NCI-H774 (cell line): ENCODE measurements at regions not wholly inside any gene's neighbourhood (a gene's known extent, or its start where the extent isn't known, plus 50 kb on each side); places are given as distances from the start of the nearest gene placed in this dataset.
"Not testable (repeated sequence)": the region's sequence is repeated elsewhere in the genome, so short reads cannot be mapped to it uniquely, and the experiment has no call there.

Experiments
- DNase-seq: peaks from one replicate; lab custom pipeline; 2025; lab: John Stamatoyannopoulos, UW

DNA sequence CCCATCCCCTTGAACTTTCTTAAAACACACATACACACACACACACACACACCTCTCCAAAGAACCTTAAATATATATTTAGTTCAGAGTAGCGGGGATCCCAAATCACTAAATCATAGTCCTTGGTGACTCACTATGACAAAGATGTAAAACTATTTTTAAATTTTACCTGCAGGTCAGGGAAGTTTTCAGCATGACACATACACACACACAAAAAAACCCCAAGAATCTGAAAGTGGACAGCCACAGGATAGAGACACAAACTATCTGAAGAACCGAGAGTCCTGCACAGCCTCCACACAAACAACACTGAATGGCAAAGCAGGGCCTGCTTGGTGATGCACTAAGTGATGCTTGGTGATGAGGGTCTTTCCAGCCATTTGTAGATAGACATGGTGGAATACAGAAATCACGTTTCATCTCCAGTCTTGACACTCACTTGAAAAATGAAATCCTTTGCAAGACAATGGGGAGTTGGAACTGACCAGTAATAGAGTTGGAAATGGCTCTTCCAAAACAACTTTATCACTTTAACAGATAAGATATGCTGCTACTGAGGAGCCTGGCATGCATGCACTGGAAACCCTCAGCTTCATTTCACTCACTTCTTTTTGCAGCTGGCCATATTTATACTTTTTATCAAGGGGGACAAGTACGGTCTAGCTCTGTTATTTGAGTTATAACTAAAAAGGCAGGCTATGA, 307.3 kb downstream of the RAPGEF2 start:
- no peak for DNase-seq

- DNase-seq, result no peak
These were observed 308.0 kb downstream of the RAPGEF2 start for GRCh38 chr4:159410891-159411290.

- no peak for DNase-seq
These were observed 310.5 kb downstream of the RAPGEF2 start for GRCh38 chr4:159413306-159413943.

- no peak for DNase-seq
These were observed 311.4 kb downstream of the RAPGEF2 start for GRCh38 chr4:159414305-159414704.

DNA sequence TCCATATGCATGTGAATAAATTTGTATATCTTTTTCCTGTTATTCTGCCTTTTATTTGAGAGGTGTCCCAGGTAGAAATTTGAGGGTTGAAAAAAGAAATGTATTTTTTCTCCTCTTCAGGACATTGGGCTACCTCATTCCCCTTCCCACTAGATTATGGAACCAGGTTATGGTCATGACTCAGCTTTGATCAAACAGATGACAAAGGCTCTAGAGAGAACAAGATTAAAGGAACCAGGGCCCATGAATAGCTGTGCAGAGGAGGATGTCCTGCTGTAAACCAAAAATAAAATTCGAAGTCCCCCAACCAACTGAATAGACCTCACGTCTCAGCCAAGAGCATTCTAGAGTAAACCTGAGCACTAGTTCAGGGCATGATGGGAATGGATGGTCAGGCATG, 313.2 kb downstream of the RAPGEF2 start:
- DNase-seq, result no peak

- DNase-seq, result no peak
These were observed 314.1 kb downstream of the RAPGEF2 start for GRCh38 chr4:159416996-159417395.

DNA sequence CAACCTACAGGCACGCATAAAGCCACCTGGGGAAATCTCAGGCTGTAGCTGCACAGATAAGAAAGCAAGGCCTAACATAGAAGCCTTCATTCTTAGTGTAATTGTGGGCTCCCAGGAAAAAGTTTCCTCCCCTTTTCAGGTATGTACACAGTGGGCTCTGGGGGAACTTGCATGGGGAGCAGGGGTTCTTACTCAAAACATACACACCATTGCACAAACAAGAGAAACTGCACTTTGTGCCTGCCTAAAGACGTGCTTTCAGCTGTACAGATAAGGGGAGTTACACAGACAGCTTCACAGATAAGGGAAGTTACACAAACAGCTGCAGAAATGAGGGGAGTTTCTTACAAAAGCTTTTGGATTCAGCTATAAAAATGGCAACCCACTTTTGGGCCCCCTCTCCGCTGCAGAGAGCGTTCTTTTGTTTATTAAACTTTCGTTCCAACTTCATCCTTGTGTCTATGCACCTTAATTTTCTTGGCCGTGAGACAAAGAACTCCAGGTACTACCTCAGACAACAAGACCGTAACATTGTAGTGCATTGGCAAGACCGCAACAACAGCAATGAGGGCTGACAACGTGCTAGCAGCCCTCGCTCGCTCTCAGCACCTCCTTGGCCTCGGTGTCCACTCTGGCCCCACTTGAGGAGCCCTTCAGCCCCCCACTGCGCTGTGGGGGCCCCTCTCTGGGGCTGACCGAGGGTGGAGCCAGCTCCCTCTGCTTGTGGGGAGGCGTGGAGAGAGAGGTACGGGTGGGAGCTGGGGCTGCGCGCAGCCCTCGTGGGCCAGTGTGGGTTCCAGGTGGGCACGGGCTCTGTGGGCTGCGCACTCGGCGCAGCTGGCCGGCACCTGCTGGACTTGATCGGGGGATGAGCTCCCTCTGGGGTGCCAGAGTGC, 317.5 kb downstream of the RAPGEF2 start:
- DNase-seq, result no peak

DNA sequence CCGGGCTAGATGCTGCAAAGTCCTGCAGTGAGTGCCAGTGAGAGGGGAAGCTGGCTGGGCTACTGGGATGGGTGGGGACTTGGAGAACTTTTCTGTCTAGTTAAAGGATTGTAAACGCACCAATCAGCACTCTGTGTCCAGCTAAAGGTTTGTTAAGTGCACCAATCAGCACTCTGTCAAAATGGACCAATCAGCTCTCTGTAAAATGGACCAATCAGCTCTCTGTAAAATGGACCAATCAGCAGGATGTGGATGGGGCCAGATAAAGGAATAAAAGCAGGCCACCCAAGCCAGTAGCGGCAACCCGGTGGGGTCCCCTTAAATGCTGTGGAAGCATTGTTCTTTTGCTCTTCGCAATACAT, 318.2 kb downstream of the RAPGEF2 start:
- DNase-seq, result not testable (repeated sequence)

GRCh38 chr4:159422019-159422418, 319.1 kb downstream of the RAPGEF2 start:
- DNase-seq, result no peak

DNA sequence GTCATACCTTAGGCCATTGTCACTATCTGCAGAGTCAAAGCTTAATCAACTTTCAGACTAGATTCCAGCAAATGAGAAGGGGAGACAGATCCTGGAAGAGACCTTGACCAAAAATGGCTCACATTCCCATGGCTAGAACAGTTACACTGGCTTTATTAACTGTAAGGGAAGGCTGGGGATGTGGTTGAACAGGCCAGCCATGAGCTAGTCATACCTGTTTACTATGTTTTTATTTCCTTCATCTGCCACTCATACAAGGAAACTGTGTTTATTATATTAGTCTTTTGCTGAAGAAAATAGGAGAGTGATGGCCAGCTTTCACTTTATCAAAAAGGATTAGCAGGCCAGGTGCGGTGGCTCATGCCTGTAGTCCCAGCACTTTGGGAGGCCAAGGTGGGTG, 319.7 kb downstream of the RAPGEF2 start:
- no peak for DNase-seq

- no peak for DNase-seq
These were observed 322.9 kb downstream of the RAPGEF2 start for GRCh38 chr4:159425737-159426305.

GRCh38 chr4:159428293-159428692, 325.4 kb downstream of the RAPGEF2 start:
- no peak for DNase-seq

DNA sequence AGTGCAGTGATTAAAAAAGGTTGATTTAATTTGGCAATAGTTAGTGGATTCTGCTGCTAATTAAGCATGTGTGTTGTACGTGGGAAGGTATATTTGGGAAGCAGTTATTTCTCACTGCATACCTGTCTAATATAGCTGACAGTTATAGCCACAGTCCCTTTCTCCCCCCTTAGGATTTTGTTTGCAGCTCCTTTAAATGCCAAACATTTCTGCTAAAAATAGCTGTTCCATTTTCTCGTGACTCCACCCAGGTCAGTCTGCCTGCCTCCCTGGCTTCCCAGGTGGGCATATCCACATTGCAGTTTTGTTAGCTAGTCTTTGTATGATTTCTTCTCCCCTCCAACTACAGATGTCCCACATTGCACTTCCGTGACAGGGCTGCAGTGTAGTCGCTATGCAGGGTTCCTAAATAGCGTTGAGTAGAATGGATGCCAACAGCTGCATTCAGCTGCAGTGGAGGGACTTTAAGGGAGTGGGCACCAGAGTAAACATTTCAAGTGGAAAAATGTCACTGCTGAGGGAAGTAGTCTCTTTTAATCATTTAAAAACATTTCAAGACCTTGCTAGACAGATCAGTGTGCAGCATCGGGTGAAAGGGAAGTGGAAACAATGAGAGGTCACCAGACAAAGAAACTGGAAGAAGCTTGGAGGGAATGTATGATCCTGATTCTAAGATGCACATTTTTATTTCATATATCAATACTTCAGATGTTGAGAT, 326.3 kb downstream of the RAPGEF2 start:
- DNase-seq, result no peak

- DNase-seq, result no peak
These were observed 326.8 kb downstream of the RAPGEF2 start for GRCh38 chr4:159429693-159430035.

DNA sequence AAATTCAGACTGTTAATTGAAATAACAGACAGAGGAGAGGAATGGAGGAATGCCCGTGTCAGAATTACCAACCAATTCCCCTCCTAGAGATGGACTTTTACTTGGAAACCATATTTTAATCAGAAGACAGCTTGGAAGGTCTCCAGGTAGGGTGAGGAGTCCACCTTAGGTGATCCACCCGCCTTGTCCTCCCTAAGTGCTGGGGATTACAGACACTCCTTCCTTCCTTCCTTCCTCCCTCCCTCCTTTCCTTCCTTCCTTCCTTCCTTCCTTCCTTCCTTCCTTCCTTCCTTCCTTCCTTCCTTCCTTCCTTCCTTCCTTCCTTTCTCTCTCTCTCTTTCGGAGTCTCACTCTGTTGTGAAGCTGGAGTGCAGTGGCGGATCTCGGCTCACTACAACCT, 328.0 kb downstream of the RAPGEF2 start:
- DNase-seq, result no peak

DNA sequence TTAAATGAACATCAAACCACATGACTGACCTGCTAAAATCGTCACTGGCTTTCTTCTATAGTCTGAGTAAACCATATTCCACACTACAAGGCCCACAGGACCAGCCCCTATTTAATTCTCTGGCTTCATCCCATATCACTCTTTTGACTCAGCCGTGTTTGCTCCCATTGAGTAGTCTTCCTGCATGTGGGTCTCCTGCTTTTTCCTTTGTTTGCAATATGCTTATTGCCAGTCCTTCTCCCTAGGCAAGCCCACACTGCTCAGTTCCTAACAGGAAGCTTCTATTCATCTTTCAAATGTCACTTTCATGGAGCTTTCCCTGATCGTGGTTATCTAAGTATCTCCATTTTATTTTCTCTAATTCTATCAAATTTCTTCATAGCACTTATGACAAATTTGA, 329.6 kb downstream of the RAPGEF2 start:
- no peak for DNase-seq

DNA sequence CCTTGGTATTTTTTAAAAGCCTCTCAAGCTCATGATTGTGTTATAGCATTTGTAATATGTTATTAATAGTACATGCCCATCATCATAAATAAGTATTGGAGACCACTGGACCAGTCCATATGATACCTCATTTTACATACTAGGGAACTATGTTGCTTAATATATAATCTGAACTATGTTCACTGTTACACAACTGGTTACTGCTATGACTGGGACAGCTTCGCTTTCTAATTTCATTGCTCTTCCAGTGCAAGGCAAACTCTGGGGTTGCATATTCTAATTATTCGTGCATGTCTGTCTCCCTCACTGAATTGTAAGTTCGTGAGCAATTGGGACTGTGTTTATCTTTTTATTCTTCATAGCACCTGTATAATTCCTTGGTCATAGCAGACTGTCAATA, 330.5 kb downstream of the RAPGEF2 start:
- no peak for DNase-seq

- DNase-seq, result no peak
These were observed 331.4 kb downstream of the RAPGEF2 start for GRCh38 chr4:159434114-159434870.

DNA sequence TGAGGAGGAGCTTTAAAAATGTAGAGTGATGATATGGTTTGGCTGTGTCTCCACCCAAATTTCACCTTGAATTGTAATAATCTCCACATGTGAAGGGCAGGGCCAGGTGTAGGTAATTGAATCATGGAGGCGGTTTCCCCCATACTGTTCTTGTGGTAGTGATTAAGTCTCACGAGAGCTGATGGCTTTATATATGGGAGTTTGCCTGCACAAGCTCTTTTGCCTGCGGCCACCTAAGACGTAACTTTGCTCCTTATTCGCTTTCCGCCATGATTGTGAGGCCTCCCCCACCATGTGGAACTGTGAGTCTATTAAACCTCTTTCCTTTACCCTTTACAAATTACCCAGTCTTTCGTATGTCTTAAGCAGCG, 332.0 kb downstream of the RAPGEF2 start:
- no peak for DNase-seq

GRCh38 chr4:159435561-159436023, 332.7 kb downstream of the RAPGEF2 start:
- DNase-seq, result no peak

DNA sequence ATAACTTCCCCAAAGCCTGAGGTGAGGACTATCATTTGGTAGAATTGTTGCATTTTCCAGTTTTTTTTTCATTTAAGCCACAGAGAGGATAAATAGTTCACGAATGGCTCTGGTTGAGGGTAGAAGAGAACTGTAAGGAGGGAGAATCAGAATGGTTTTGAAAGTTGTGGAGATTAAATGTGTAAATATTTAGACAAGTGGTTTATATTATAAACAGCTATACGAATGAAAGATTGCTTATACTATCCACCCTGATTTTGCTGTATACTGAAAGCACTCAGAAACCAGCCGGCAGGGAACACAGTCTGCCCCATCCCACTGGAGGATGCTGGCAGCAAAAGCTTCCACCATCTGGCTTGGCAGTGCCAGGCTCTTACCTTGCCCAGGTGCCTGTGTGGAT, 341.1 kb downstream of the RAPGEF2 start:
- DNase-seq, result no peak
